Endodermal cell (in vitro differentiated cells): ENCODE measurements at regions not wholly inside any gene's neighbourhood (a gene's known extent, or its start where the extent isn't known, plus 50 kb on each side); places are given as distances from the start of the nearest gene placed in this dataset.

ENCODE experiments used
- DNase-seq: peaks from one replicate; pipeline ENCODE4 v3.0.0-alpha.2; 2017
- H3K27ac ChIP-seq: 2 replicates; pipeline ENCODE4 v1.5.1; 2013; ENCODE audit warnings: mild to moderate bottlenecking, low read depth, low read length, moderate library complexity
- H3K27me3 ChIP-seq: 2 replicates; pipeline ENCODE4 v1.6.1; 2013; ENCODE audit warnings: mild to moderate bottlenecking, low read length, moderate library complexity; ENCODE audit not compliant: insufficient read depth, control insufficient read depth, poor library complexity, severe bottlenecking
- H3K36me3 ChIP-seq: 2 replicates; pipeline ENCODE4 v1.7.0; 2013; ENCODE audit warnings: mild to moderate bottlenecking, low read length, moderate library complexity; ENCODE audit not compliant: control insufficient read depth, insufficient read depth
- H3K4me1 ChIP-seq: one replicate; pipeline ENCODE4 v1.7.0; 2013; ENCODE audit warnings: low read length; ENCODE audit not compliant: control insufficient read depth, insufficient read depth
- H3K4me3 ChIP-seq: 2 replicates; pipeline ENCODE4 v1.5.1; 2013; ENCODE audit warnings: mild to moderate bottlenecking, low read length, moderate library complexity
- H3K9ac ChIP-seq: 2 replicates; pipeline ENCODE4 v1.6.1; 2013; ENCODE audit warnings: mild to moderate bottlenecking, low read length, moderate library complexity; ENCODE audit not compliant: poor library complexity, severe bottlenecking; ENCODE audit errors: extremely low read depth
- H3K9me3 ChIP-seq: 2 replicates; pipeline ENCODE4 v1.6.1; 2013; ENCODE audit warnings: mild to moderate bottlenecking, low read length, moderate library complexity; ENCODE audit not compliant: control insufficient read depth
- H3K27ac Mint-ChIP-seq: 2 replicates; pipeline ENCODE4 v1.8.0; 2020; ENCODE audit warnings: mixed read lengths
- H3K27me3 Mint-ChIP-seq: 2 replicates; pipeline ENCODE4 v1.8.0; 2021; ENCODE audit warnings: mild to moderate bottlenecking, mixed read lengths; ENCODE audit not compliant: insufficient read depth
- H3K36me3 Mint-ChIP-seq: 2 replicates; pipeline ENCODE4 v1.8.0; 2020; ENCODE audit warnings: low read depth, mixed read lengths
- H3K4me1 Mint-ChIP-seq: 2 replicates; pipeline ENCODE4 v1.8.0; 2020; ENCODE audit warnings: mixed read lengths
- H3K4me3 Mint-ChIP-seq: 2 replicates; pipeline ENCODE4 v1.8.0; 2020; ENCODE audit warnings: mild to moderate bottlenecking, moderate library complexity, mixed read lengths
- H3K9me3 Mint-ChIP-seq: 2 replicates; pipeline ENCODE4 v1.8.0; 2020; ENCODE audit warnings: mild to moderate bottlenecking, mixed read lengths
- WGBS, 2 experiments: methylation state at CpG; one replicate each; pipeline versions ENCODE4 v1.1.5 to v1.1.7; 2013; ENCODE audit warnings: missing lambda C conversion rate in 2 of 2, mixed read lengths in 1 of 2; ENCODE audit not compliant: insufficient coverage in 1 of 2, insufficient read length in 1 of 2; 5-methylcytosine and 5-hydroxymethylcytosine counted together
- TF ChIP-seq, protein P1 (sequence below): fragments of 200-600 bp; sonication (generic); conservative IDR thresholded peaks from 2 replicates; pipeline ENCODE4 v1.5.0; 2021; ENCODE audit warnings: antibody characterized with exemption, mild to moderate bottlenecking

DNA sequence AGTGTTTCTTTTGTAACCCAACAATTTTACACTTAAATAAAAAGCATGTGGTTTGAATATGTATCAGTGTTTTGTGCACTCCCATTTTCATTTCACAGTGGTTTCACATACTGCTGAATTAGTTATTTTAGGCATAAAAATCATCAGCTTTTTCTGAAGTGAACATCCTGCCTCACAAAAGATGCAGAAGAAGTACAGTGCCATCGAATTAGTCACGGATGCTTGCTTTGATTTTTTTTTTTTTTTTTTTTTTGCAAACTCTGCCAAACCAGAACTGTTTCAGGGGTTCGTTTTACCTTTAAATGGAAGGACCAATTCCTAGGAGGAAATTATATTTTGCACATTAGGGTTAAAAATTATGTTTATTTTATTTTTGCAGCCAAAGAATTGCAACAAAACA, 158.6 kb downstream of the RPS12 start:
- H3K9me3 Mint-ChIP-seq = no peaks in the 10 kb centered on the region
- no peaks in the 10 kb centered on the region for H3K27me3 Mint-ChIP-seq
- Histone ChIP-seq H3K4me1 (no peaks in the 10 kb centered on the region), H3K27ac (no peak overlapping the region), H3K4me3 (no peak overlapping the region), H3K36me3 (no peaks in the 10 kb centered on the region), H3K27me3 (no peaks in the 10 kb centered on the region), H3K9me3 (no peaks in the 10 kb centered on the region), H3K9ac (no peak overlapping the region)
- H3K27ac Mint-ChIP-seq = no peak overlapping the region
- 78 to 90% methylated on average over 2 to 3 of the region's 3 CpGs for WGBS, 2 experiments
- peaks cover 4% of the 10 kb centered on the region for H3K4me1 Mint-ChIP-seq
- H3K4me3 Mint-ChIP-seq = no peak overlapping the region
- H3K36me3 Mint-ChIP-seq = no peaks in the 10 kb centered on the region
- TF ChIP-seq, protein P1, sequence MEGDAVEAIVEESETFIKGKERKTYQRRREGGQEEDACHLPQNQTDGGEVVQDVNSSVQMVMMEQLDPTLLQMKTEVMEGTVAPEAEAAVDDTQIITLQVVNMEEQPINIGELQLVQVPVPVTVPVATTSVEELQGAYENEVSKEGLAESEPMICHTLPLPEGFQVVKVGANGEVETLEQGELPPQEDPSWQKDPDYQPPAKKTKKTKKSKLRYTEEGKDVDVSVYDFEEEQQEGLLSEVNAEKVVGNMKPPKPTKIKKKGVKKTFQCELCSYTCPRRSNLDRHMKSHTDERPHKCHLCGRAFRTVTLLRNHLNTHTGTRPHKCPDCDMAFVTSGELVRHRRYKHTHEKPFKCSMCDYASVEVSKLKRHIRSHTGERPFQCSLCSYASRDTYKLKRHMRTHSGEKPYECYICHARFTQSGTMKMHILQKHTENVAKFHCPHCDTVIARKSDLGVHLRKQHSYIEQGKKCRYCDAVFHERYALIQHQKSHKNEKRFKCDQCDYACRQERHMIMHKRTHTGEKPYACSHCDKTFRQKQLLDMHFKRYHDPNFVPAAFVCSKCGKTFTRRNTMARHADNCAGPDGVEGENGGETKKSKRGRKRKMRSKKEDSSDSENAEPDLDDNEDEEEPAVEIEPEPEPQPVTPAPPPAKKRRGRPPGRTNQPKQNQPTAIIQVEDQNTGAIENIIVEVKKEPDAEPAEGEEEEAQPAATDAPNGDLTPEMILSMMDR = no peak
- DNase-seq = no peak

DNA sequence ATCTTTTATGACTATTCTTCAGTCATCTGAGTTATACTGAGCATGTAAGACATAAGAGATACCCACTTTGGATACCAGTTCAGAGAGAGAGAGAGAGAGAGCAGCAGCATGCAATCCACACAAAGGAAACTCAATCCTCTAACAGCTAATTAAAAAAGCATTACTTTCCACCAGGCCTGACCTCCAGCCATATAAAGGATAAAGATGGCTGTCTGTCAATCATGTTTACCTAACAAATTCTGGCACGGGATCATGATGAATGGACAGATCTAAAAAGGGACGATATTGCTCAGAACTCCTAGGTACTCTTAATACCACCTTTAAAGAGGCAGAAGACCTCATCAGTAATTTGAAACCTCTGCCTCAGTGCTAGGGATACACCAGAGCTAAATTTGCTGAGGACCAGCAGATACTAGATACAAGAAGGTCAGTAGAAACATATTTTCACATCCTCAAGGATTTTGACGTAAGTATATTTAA, 159.2 kb downstream of the RPS12 start:
- Histone ChIP-seq H3K9me3 (no peaks in the 10 kb centered on the region), H3K36me3 (no peaks in the 10 kb centered on the region), H3K9ac (no peak overlapping the region), H3K27ac (no peak overlapping the region), H3K4me1 (no peaks in the 10 kb centered on the region), H3K4me3 (no peak overlapping the region), H3K27me3 (no peaks in the 10 kb centered on the region)
- Mint-ChIP-seq H3K4me1 (peaks cover 4% of the 10 kb centered on the region), H3K4me3 (no peak overlapping the region), H3K9me3 (no peaks in the 10 kb centered on the region), H3K27me3 (no peaks in the 10 kb centered on the region), H3K27ac (no peak overlapping the region), H3K36me3 (no peaks in the 10 kb centered on the region)
- WGBS, 2 experiments = 52 to 87% methylated on average over 2 to 3 of the region's 3 CpGs
- no peak for DNase-seq
- TF ChIP-seq, protein P1 = no peak

DNA sequence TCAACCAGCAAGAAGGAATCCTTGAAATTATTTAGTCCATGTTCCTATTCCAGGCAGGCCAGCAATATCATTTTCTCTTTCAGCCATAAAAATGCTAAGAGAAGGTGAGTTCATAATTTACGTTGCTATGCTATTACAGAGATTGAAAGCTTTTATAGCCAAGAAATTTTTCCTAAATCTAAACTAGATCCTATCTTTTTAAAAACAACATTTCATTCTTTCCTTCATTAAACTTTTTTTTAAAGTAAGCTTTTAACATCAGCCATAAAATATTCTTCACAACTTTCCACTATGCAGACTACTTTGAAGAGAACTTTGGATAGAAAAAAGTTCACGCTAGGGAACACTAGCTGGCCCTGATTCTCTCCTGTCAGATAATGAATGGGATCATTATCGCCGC, 159.8 kb downstream of the RPS12 start:
- 95% methylated on average over 4 of the region's 4 CpGs for WGBS, 2 experiments
- H3K4me1 ChIP-seq = no peaks in the 10 kb centered on the region
- no peak overlapping the region for H3K9ac ChIP-seq
- H3K27ac Mint-ChIP-seq = no peak overlapping the region
- H3K36me3 ChIP-seq = no peaks in the 10 kb centered on the region
- H3K4me3 ChIP-seq = no peak overlapping the region
- no peaks in the 10 kb centered on the region for H3K9me3 Mint-ChIP-seq
- no peaks in the 10 kb centered on the region for H3K36me3 Mint-ChIP-seq
- no peaks in the 10 kb centered on the region for H3K27me3 ChIP-seq
- H3K27me3 Mint-ChIP-seq = no peaks in the 10 kb centered on the region
- TF ChIP-seq, protein P1 = no peak
- no peak overlapping the region for H3K27ac ChIP-seq
- H3K4me1 Mint-ChIP-seq = peaks cover 4% of the 10 kb centered on the region
- no peaks in the 10 kb centered on the region for H3K9me3 ChIP-seq
- DNase-seq = no peak
- H3K4me3 Mint-ChIP-seq = no peak overlapping the region
